ENCODE measurements at regions not wholly inside any gene's neighbourhood (a gene's known extent, or its start where the extent isn't known, plus 50 kb on each side); places are given as distances from the start of the nearest gene placed in this dataset.

- Histone ChIP-seq H3K9me2 (ENCODE audit: insufficient read depth) (no peaks in the 10 kb centered on the region), H2AFZ (ENCODE audit: low read depth, low read length, poor library complexity, severe bottlenecking) (peak overlapping the region; percentile 47), H3K79me2 (ENCODE audit: insufficient read depth, low read length) (no peaks in the 10 kb centered on the region), H3K27ac (ENCODE audit: low read depth, low read length) (no peak overlapping the region), H3K36me3 (ENCODE audit: control insufficient read depth in 1 of 2, insufficient read depth in 2 of 2, low read length in 2 of 2) (no peaks in the 10 kb centered on the region), H3K4me1 (ENCODE audit: control insufficient read depth in 1 of 2, insufficient read depth in 2 of 2, low read length in 2 of 2) (peaks cover 0 to 7% of the 10 kb centered on the region in 2 experiments; a peak in 1 of 4 replicates), H3K9ac (ENCODE audit: low read length) (no peak overlapping the region), H4K20me1 (ENCODE audit: insufficient read depth) (no peaks in the 10 kb centered on the region), H3K27me3 (ENCODE audit: insufficient read depth, low read length) (peaks cover 6% of the 10 kb centered on the region; the same call in 1 of the 2 replicates), H3K4me3 (replicated peaks in 1 of 2; ENCODE audit: low read depth in 1 of 2, low read length in 2 of 2) (no peak overlapping the region), H3K9me3 (ENCODE audit: control insufficient read depth in 1 of 2, insufficient read depth in 1 of 2, low read depth in 1 of 2, low read length in 2 of 2) (no peaks in the 10 kb centered on the region), H3K4me2 (ENCODE audit: low read length) (peak overlapping the region; percentile 46)
- peak; percentile 98 for ATAC-seq
- intact Hi-C loops (cut with micrococcal nuclease): loop anchor here (1.0 to 2.0 kb wide), 5 partner anchors 98 to 370 kb away; no protein-coding TSS in a partner anchor
- peak; percentile 63 for DNase-seq (ENCODE audit: low read depth, low spot score)
- RAD21 ChIA-PET (ENCODE audit: low non-redundant PET in 1 of 2, low total read pairs in 2 of 2, uncharacterized antibody in 2 of 2, unreplicated experiment in 2 of 2): interaction anchor here (0.6 to 1.6 kb wide), 6 partner anchors 97 to 240 kb away, joined by 3 to 19 read pairs (median 4); no protein-coding TSS in a partner anchor
- no TSS peak for BruUV-seq (replicated peaks)
- CTCF ChIA-PET: interaction anchor here (0.6 to 6.4 kb wide), 29 partner anchors 10 to 582 kb away, joined by 3 to 166 read pairs (median 5); partner anchors contain the start of gene EPHB6
- TF ChIP-seq ELF1 (IDR thresholded peaks at IDR 0.05; ENCODE audit: borderline replicate concordance, low read depth): no peak
- no peak for TF ChIP-seq ZNF274 (IDR thresholded peaks at IDR 0.05; ENCODE audit: low read depth, low read length)
- TF ChIP-seq SIN3A (IDR thresholded peaks at IDR 0.05; ENCODE audit: low read depth): no peak
- TF ChIP-seq YY1 (IDR thresholded peaks at IDR 0.05; ENCODE audit: extremely low read depth, insufficient replicate concordance, low read depth, low read length): no peak
- peak; percentile 71 to 93 (median 81) for TF ChIP-seq CTCF (IDR thresholded peaks at IDR 0.05 in 2 of 3, conservative IDR thresholded peaks at IDR 0.05 in 1 of 3; ENCODE audit: borderline replicate concordance in 1 of 3, insufficient read depth in 1 of 3, low read depth in 2 of 3, low read length in 2 of 3)
- peak; percentile 82 for TF ChIP-seq RAD21 (IDR thresholded peaks at IDR 0.05; ENCODE audit: low read depth)
- TF ChIP-seq MAX (IDR thresholded peaks at IDR 0.05): no peak
- no peak for TF ChIP-seq SP1 (IDR thresholded peaks at IDR 0.05; ENCODE audit: low read depth)
- no peak for TF ChIP-seq JUND (IDR thresholded peaks at IDR 0.05)
- POLR2A ChIA-PET: interaction anchor here (0.7 kb wide), 1 partner anchor 151 kb away, joined by 3 read pairs; no protein-coding TSS in a partner anchor
Observed at GRCh38 chr7:142632271-142633134, 116.8 kb upstream of the PRSS1 start.

Data from HCT116 (cell line).